Skeletal muscle cell (primary cell): ENCODE measurements at regions not wholly inside any gene's neighbourhood (a gene's known extent, or its start where the extent isn't known, plus 50 kb on each side); places are given as distances from the start of the nearest gene placed in this dataset.

Source experiments
- DNase-seq: peaks from one replicate; pipeline ENCODE4 v3.0.0-alpha.2; 2010; ENCODE audit warnings: low read depth
- H3K4me3 ChIP-seq: 2 replicates; pipeline ENCODE4 v1.5.1; 2011; ENCODE audit warnings: low read depth, mild to moderate bottlenecking, control low read depth, low read length, moderate library complexity

GRCh38 chrX:69085826-69086225 lies 79.4 kb downstream of the PJA1 start:
- no peak for DNase-seq
- no peak overlapping the region for H3K4me3 ChIP-seq

GRCh38 chrX:69085151-69085550 lies 80.1 kb downstream of the PJA1 start:
- H3K4me3 ChIP-seq, result no peak overlapping the region
- DNase-seq, result no peak

DNA sequence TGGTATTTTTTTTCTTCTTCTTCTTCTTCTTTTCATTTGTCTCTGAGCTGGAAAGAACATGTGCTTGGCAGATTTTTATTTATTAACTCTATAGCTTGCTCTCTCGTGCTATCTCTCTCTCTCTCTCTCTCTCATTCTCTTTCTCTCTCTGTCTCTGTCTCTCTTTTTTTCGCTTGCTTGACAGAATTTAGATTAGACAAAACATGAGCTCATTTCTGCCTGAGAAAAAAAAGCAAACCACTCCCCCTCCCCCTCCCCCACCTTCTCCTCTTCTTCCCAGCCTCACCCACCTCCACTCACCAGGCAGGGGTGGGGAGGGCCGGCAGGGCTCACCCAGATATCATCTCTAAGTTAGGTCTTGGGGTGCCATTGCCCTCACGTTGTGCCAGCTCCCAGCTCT lies 81.5 kb downstream of the PJA1 start:
- no peak for DNase-seq
- H3K4me3 ChIP-seq, result no peak overlapping the region

GRCh38 chrX:69083361-69083760 lies 81.9 kb downstream of the PJA1 start:
- DNase-seq, result no peak
- H3K4me3 ChIP-seq, result no peak overlapping the region

- H3K4me3 ChIP-seq, result no peak overlapping the region
- no peak for DNase-seq
Observed at GRCh38 chrX:69082753-69083150, 82.5 kb downstream of the PJA1 start.

GRCh38 chrX:69082055-69082752 lies 83.0 kb downstream of the PJA1 start:
- no peak for DNase-seq
- H3K4me3 ChIP-seq, result no peak overlapping the region

- DNase-seq, result no peak
- H3K4me3 ChIP-seq, result no peak overlapping the region
Observed at GRCh38 chrX:69080855-69081465, 84.3 kb downstream of the PJA1 start.

DNA sequence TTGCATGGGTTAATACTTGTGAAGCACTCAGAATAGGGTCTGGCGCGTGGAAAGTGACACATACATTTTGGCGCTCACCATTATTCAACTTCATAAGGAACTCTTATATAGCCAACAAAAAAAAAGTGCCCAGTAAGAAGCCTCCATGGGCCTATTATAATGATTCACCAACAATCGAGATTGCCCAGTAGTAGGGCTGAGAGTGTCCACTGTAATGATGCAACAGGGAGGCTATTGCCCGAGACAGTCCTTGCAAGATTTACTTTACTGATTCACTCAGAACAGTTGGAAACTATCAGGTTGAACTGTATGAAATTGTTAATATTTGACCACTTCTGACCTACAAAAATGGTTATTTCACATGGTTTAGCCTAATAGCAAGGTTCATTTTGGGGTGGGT lies 86.0 kb downstream of the PJA1 start:
- peak; percentile 16 for DNase-seq
- H3K4me3 ChIP-seq, result no peak overlapping the region

DNA sequence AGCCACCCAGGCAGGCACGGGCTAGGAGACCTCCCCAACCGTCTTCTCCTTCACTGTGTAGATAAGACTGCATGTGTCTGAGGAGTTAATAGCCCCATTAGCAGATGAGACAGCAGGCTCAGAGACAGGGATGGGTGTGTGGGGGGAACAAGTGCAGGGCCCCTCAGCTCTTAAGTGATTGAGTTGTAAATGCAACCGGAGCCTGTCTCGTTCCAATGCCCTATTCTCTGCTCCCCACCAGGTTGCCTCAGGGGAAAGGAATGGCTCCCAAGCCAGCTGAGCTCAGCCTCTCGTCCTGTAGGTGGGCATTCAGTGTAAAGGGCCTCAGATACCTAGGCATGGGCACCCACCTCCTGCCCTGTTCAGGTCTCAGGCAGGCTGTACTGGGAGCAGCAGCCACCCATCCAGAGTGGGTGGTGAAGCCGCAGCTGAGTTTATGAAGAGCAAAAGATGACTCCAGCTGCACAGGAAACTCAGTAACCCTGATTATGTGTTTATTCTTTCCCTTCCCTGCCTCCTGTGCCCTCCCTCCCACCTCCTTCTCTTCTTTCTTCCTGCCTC lies 87.3 kb downstream of the PJA1 start:
- H3K4me3 ChIP-seq, result no peak overlapping the region
- DNase-seq, result no peak

DNA sequence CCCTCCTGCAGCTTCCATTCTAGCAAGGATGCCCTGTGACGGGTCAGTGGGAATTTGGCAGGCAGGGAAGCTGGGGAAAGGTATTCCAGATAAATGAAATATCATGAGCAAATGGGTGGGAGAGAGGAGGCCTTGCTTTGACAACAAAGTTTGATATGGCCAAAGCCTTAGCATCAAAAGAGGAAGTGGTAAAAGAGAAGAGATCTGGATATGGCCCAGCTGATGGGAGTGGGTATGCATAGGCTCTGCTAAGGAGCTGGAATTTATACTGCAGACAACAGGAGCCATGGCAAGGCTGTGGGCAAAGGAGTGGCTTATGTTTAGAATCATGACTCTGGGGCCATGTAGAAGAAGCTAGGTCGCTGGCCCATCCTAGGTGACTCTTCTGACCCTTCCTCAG lies 89.2 kb downstream of the PJA1 start:
- H3K4me3 ChIP-seq, result no peak overlapping the region

GRCh38 chrX:69074726-69075125 lies 90.5 kb downstream of the PJA1 start:
- no peak for DNase-seq
- H3K4me3 ChIP-seq, result no peak overlapping the region

More for the DNA sequence above, 89.2 kb downstream of the PJA1 start:
- DNase-seq, result no peak

DNA sequence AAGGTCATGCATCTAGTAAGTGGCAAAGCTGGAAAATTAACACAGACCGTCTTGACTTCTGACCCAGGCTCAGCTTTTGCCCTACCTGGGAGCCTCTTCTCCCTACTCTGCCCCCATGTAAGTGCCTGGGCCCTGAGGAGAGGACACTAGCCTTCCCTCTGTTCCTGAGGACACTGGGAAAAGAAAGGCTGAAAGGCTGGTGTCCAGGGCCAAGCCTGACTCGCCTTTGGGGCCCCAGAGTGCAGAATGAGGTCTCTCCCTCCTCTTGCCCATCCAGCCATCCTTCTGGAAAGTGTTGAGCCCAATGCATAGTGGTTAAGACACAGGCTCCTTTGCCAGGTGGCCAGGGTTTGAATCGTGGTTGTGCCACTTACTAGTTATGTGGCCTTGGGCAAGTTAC lies 91.5 kb downstream of the PJA1 start:
- H3K4me3 ChIP-seq, result no peak overlapping the region
- DNase-seq, result no peak

DNA sequence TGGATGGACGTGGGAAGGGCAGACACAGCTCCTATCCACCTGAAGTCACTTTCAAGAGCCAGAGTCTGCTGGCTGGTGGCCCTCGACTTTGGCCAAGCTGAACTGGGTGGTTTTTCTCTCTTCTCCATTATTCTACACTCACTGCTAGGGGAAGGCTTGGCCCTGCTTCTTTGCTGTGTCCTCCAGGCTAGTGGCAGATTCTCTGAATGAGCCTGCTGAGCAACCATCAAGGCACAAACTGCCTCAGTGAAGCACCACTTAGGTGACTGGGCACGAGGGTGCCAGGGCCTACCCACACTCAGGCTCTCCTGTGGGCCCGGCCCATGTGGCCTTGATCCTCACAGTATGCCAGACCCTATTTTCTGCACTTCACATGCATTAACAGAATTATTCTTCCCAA lies 92.0 kb downstream of the PJA1 start:
- no peak for DNase-seq
- H3K4me3 ChIP-seq, result no peak overlapping the region

DNA sequence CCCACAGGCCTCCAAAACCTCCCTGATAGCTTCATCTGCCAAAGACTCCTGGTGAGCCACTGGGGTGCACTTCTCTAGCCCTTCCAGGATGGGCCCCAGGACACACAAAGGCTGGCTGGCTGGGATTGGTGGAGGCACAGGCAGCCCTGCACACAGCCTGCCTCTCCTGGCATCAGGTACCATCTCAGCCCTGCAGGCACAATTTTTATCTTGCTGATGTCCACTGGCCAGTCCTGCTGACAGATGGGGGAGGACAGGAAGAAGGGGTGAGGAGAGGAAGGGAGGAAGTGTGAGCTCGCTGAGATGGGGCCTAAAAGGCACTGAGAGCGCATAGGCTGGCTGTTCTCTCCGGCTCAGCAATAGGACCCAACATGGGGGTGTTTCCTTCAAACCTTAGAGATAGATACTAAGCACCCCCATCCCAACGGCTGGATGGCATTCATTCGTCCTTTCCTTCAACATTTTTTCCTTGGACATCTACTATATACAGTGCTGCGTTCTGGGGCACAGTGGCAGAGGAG lies 92.7 kb downstream of the PJA1 start:
- no peak overlapping the region for H3K4me3 ChIP-seq
- no peak for DNase-seq

- H3K4me3 ChIP-seq, result no peak overlapping the region
- no peak for DNase-seq
Observed at GRCh38 chrX:69070949-69071650, 94.2 kb downstream of the PJA1 start.

DNA sequence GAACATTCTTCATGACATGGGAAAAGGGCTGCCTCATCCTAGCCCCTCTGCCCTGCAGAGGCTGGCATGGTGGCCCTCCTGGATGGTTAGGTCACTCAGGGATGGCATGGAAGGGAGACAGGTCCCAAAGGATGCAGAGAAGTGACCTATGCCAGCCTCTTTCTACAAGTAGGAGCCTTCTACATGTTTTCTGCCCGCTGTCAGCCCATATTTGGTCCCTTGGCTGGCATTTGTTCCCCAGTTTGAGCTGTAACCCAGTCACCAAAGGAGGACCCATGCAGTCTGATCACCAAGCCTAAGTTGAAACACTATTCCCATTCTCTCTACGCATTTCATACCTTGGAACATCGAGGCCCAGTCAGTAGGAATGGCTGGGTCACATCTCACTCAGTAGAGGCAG lies 95.4 kb downstream of the PJA1 start:
- no peak overlapping the region for H3K4me3 ChIP-seq
- no peak for DNase-seq

- no peak overlapping the region for H3K4me3 ChIP-seq
- no peak for DNase-seq
Observed at GRCh38 chrX:69069086-69069445, 96.2 kb downstream of the PJA1 start.

GRCh38 chrX:69068301-69069085 lies 96.8 kb downstream of the PJA1 start:
- DNase-seq, result no peak
- H3K4me3 ChIP-seq, result no peak overlapping the region

DNA sequence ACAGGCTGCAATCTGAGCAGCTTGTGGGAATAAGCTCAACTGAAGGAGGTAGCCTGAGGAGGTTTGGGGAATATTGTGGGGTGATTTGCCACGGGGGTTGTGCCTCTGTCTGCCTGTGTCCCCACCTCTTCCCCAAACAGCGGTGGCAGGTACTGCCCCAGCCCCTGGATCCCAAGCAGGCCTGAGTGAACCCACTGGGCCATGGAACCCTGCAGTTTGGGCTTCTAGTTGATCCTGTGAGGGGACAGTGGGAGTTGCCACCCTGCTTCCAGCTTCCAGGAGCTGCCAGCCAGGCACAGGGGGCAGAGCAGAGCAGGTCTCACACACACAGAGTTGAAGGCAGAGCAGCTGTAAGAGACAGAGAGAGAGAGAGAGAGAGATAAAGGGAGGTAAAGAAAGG lies 97.4 kb downstream of the PJA1 start:
- no peak overlapping the region for H3K4me3 ChIP-seq
- DNase-seq, result no peak
